ENCODE measurements at regions not wholly inside any gene's neighbourhood (a gene's known extent, or its start where the extent isn't known, plus 50 kb on each side); places are given as distances from the start of the nearest gene placed in this dataset.

DNA sequence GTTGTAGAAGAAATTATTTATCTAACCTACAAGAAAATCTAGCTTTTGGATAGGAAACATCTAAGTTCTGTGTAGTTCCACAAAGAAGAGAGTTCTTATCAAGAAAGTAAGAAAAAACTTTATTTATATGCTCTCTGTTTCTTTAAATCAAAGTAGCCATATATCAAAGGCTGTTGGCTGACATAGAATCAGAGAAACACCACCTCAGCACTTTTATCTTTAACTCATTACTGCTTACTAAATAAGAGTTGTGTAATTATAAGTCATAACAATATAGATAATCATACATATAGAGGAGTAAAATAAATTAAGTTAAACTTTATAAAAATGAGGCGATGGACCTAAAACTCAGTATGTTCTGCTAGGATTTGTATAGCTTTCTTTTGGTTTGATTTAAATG lies 570.6 kb downstream of the PCDH17 start:
- TF ChIP-seq, protein P1, sequence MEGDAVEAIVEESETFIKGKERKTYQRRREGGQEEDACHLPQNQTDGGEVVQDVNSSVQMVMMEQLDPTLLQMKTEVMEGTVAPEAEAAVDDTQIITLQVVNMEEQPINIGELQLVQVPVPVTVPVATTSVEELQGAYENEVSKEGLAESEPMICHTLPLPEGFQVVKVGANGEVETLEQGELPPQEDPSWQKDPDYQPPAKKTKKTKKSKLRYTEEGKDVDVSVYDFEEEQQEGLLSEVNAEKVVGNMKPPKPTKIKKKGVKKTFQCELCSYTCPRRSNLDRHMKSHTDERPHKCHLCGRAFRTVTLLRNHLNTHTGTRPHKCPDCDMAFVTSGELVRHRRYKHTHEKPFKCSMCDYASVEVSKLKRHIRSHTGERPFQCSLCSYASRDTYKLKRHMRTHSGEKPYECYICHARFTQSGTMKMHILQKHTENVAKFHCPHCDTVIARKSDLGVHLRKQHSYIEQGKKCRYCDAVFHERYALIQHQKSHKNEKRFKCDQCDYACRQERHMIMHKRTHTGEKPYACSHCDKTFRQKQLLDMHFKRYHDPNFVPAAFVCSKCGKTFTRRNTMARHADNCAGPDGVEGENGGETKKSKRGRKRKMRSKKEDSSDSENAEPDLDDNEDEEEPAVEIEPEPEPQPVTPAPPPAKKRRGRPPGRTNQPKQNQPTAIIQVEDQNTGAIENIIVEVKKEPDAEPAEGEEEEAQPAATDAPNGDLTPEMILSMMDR (IDR thresholded peaks at IDR 0.05): no peak
- TF ChIP-seq EP300 (IDR thresholded peaks at IDR 0.05) (no peak), POLR2A (IDR thresholded peaks at IDR 0.05) (no peak)

Measured in tibial nerve (tissue), 4 donors.